ENCODE measurements at regions not wholly inside any gene's neighbourhood (a gene's known extent, or its start where the extent isn't known, plus 50 kb on each side); places are given as distances from the start of the nearest gene placed in this dataset.
A peak's percentile ranks its signal among the peaks of the same experiment; 100 is the strongest.

- no peak for DNase-seq
Observed at GRCh38 chr5:5615569-5615968, 193.1 kb downstream of the ICE1 start.

GRCh38 chr5:5613261-5613990 lies 190.9 kb downstream of the ICE1 start:
- no peak for DNase-seq

- DNase-seq = no peak
Observed at GRCh38 chr5:5612096-5612495, 189.6 kb downstream of the ICE1 start.

GRCh38 chr5:5609935-5610334 lies 187.5 kb downstream of the ICE1 start:
- DNase-seq = no peak

- DNase-seq = no peak
Observed at GRCh38 chr5:5605170-5605764, 182.8 kb downstream of the ICE1 start.

- DNase-seq = no peak
Observed at GRCh38 chr5:5602554-5602953, 180.1 kb downstream of the ICE1 start.

GRCh38 chr5:5598547-5599113 lies 176.2 kb downstream of the ICE1 start:
- DNase-seq = peak; percentile 88

- no peak for DNase-seq
Observed at GRCh38 chr5:5593391-5593790, 170.9 kb downstream of the ICE1 start.

GRCh38 chr5:5592541-5592940 lies 170.1 kb downstream of the ICE1 start:
- DNase-seq = no peak

GRCh38 chr5:5591567-5591966 lies 169.1 kb downstream of the ICE1 start:
- no peak for DNase-seq

GRCh38 chr5:5589857-5590256 lies 167.4 kb downstream of the ICE1 start:
- DNase-seq = no peak

GRCh38 chr5:5588887-5589826 lies 166.7 kb downstream of the ICE1 start:
- peak; percentile 45 for DNase-seq

GRCh38 chr5:5588386-5588785 lies 165.9 kb downstream of the ICE1 start:
- peak; percentile 34 for DNase-seq

GRCh38 chr5:5587474-5587873 lies 165.0 kb downstream of the ICE1 start:
- DNase-seq = no peak

GRCh38 chr5:5586721-5587120 lies 164.2 kb downstream of the ICE1 start:
- no peak for DNase-seq

GRCh38 chr5:5585751-5586341 lies 163.4 kb downstream of the ICE1 start:
- DNase-seq = no peak

GRCh38 chr5:5584751-5585150 lies 162.3 kb downstream of the ICE1 start:
- DNase-seq = no peak

- no peak for DNase-seq
Observed at GRCh38 chr5:5584236-5584745, 161.8 kb downstream of the ICE1 start.

- DNase-seq = no peak
Observed at GRCh38 chr5:5583832-5584231, 161.4 kb downstream of the ICE1 start.

GRCh38 chr5:5583023-5583765 lies 160.7 kb downstream of the ICE1 start:
- no peak for DNase-seq

- DNase-seq = no peak
Observed at GRCh38 chr5:5581080-5581479, 158.6 kb downstream of the ICE1 start.

- no peak for DNase-seq
Observed at GRCh38 chr5:5576744-5577143, 154.3 kb downstream of the ICE1 start.
